Kidney epithelial cell (primary cell): ENCODE measurements at regions not wholly inside any gene's neighbourhood (a gene's known extent, or its start where the extent isn't known, plus 50 kb on each side); places are given as distances from the start of the nearest gene placed in this dataset.

Source experiments
- DNase-seq: peaks from one replicate; pipeline ENCODE4 v3.0.0-alpha.2; 2010; ENCODE audit warnings: low read depth
- H3K27me3 ChIP-seq: 2 replicates; pipeline ENCODE4 v1.6.0; 2011; ENCODE audit warnings: low read length; ENCODE audit not compliant: control insufficient read depth, insufficient read depth
- H3K36me3 ChIP-seq: 2 replicates; pipeline ENCODE4 v1.5.1; 2011; ENCODE audit warnings: low read length; ENCODE audit not compliant: control insufficient read depth, insufficient read depth
- H3K4me3 ChIP-seq: 2 replicates; pipeline ENCODE4 v1.5.1; 2011; ENCODE audit warnings: low read depth, mild to moderate bottlenecking, control low read depth, low read length
- TF ChIP-seq, protein P1 (sequence below): IDR thresholded peaks from 2 replicates; pipeline ENCODE4 v1.5.1; 2011; ENCODE audit warnings: mild to moderate bottlenecking, moderate library complexity, low read length, control low read depth, inconsistent platforms; ENCODE audit not compliant: insufficient read depth, poor library complexity, severe bottlenecking

DNA sequence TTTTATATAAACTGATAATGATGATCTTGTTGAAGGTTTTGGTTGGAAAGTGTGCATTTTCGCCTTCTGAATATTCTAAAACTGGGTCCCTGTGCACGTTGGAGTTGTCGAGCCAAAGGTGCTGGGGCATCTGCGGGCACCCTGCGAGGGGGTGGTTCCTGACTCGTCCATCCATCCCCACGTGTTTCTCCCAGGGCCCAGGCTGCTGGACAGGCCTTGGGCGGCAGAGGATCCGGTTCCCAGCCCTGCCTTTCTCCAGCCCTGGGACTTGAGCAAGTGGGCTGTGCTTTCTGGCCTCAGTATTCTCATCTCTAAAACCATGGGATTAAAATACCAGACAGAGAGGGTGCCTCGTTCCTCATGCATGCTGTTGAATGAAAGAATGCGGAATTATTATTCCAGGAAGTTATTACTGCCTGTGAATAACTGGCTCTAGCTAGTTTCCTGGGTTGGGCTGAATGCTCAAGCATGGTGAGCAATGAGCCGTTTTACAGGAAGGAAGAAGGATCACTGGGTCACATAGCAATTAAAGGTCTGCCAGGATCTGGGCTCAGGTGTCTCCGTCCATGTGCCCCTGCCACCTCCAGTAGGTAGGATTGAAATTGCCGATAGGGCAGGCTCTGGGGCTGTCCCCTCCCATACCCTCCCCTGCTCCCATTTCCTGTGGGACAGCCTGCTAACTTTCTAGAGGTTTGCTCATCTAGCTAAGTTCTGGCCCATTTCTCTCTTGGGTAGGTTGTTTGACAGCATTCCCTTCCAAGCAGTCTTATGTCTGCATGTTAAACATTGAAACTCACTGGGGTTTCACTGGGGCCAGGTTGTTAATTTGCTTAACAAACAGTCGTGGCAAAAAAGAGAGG is 77.2 kb upstream of the HS6ST1 start:
- H3K36me3 ChIP-seq: no peaks in the 10 kb centered on the region
- no peaks in the 10 kb centered on the region for H3K27me3 ChIP-seq
- no peak overlapping the region for H3K4me3 ChIP-seq
- TF ChIP-seq, protein P1, sequence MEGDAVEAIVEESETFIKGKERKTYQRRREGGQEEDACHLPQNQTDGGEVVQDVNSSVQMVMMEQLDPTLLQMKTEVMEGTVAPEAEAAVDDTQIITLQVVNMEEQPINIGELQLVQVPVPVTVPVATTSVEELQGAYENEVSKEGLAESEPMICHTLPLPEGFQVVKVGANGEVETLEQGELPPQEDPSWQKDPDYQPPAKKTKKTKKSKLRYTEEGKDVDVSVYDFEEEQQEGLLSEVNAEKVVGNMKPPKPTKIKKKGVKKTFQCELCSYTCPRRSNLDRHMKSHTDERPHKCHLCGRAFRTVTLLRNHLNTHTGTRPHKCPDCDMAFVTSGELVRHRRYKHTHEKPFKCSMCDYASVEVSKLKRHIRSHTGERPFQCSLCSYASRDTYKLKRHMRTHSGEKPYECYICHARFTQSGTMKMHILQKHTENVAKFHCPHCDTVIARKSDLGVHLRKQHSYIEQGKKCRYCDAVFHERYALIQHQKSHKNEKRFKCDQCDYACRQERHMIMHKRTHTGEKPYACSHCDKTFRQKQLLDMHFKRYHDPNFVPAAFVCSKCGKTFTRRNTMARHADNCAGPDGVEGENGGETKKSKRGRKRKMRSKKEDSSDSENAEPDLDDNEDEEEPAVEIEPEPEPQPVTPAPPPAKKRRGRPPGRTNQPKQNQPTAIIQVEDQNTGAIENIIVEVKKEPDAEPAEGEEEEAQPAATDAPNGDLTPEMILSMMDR: no peak
- peak; percentile 45 for DNase-seq

DNA sequence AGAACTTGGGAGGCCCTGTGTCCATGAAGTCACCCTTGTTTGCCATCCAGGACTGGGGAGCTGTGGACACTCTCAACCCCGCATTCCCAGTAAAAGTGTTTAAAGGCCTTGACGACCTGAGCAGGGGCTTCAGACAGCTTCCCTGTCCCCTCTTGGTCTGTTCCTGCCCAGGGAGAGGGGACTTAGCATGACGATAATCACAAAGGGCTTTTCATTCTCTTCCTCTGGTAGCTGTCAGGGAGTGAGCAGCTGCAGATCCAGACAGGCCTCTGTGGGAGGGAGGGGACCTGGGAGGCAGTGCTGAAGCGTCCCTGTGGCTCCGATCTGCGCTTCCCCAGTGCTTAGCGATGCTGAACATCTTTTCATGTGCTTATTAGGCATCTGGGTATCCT is 77.8 kb upstream of the HS6ST1 start:
- TF ChIP-seq, protein P1: no peak
- Histone ChIP-seq H3K36me3 (no peaks in the 10 kb centered on the region), H3K27me3 (no peaks in the 10 kb centered on the region), H3K4me3 (no peak overlapping the region)
- no peak for DNase-seq

DNA sequence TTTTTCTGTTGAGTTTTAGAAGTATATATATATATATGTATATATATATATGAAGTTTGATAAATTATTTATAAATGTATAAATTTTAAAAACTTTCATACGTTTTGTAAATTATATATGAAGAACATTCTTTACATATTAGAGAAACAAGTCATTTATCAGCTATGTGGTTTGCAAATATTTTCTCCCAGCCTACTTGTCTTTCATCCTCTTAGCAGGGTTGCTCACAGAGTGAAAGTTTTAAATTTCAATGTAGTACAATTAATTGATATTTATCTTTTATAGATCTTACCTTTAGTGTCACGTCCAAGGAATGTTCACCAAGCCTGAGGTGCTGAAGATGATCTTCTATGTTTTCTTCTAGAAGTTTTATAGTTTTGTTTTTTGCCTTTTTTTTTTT is 78.3 kb upstream of the HS6ST1 start:
- no peak for DNase-seq

DNA sequence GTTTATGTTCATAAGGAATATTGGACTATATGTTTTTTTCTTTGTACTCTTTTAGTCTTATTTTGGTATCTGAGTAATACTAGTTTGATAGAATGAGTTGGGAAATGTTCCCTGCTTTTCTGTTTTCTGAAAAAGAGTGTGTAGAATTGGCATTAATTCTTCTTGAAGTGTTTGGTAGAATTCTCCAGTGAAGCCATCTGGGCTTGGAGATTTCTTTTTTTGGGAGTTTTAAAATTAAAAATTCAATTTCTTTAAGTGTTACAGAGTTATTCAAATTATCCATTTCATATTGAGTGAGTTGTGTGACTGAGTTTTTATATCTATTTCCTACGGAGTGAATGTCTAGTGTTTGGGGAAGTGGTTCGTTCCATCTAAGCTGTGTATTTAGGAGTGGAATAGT is 80.6 kb upstream of the HS6ST1 start:
- Histone ChIP-seq H3K4me3 (no peak overlapping the region), H3K27me3 (no peaks in the 10 kb centered on the region), H3K36me3 (no peaks in the 10 kb centered on the region)
- DNase-seq: no peak
- TF ChIP-seq, protein P1: no peak

More for the DNA sequence above, 78.3 kb upstream of the HS6ST1 start:
- TF ChIP-seq, protein P1: no peak
- no peak overlapping the region for H3K4me3 ChIP-seq
- H3K36me3 ChIP-seq: no peaks in the 10 kb centered on the region
- no peaks in the 10 kb centered on the region for H3K27me3 ChIP-seq

DNA sequence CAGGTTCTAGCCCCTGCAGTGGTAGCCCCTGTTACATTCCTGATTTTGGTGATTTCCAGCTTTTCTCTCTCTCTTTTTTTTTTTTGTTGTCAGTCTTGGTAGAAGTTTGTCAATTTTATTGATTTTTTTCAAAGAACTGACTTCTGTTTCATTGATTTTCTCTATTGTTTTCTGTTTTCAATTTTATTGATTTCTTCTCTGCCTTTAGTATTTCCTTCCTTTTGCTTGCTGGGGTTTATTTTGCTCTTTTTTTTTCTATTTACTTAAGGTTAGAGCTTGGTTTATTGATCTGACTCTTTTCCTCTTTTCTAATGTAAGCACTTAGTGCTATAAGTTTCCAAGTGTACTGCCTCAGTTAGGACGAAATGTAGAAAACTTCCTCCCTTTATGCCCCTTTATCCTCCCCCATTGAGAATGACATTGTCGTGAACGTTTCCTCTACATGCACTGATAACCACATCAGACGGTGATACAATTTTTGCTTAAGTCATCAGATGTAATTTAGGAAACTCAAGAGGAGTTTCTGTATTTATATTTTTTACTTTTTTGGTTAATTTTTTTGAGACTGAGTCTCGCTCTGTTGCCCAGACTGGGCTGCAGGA is 81.1 kb upstream of the HS6ST1 start:
- Histone ChIP-seq H3K4me3 (no peak overlapping the region), H3K36me3 (no peaks in the 10 kb centered on the region), H3K27me3 (no peaks in the 10 kb centered on the region)
- TF ChIP-seq, protein P1: no peak
- DNase-seq: no peak

DNA sequence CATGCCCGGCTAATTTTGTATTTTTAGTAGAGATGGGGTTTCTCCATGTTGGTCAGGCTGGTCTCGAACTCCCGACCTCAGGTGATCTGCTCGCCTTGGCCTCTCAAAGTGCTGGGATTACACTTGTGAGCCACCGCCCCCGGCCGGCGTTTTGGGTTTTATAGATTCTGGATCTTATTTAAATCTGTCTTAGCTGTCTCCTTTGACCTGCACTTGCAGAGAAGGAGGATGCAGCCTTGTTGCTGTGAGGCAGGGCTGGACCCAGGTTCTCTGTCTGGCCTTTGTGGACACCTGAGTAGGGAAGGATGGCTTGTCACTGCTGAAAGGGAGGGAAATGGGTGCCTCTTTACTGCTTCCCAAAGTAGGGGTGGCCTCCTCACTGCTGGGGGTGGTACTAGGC is 83.0 kb upstream of the HS6ST1 start:
- Histone ChIP-seq H3K4me3 (no peak overlapping the region), H3K27me3 (no peaks in the 10 kb centered on the region), H3K36me3 (no peaks in the 10 kb centered on the region)
- DNase-seq: no peak
- TF ChIP-seq, protein P1: no peak
